SK-N-SH treated with all-trans-retinoic acid at 6 μM for 48 hours (cell line): ENCODE measurements at regions not wholly inside any gene's neighbourhood (a gene's known extent, or its start where the extent isn't known, plus 50 kb on each side); places are given as distances from the start of the nearest gene placed in this dataset.

Experiments
- ARNTL ChIP-seq: fragments of 450-650 bp; formaldehyde crosslinking; IDR thresholded peaks from 2 replicates; pipeline ENCODE4 v1.5.0; 2020; ENCODE audit warnings: low read depth, mild to moderate bottlenecking, moderate library complexity, borderline replicate concordance
- ESRRG ChIP-seq: fragments of 250-450 bp; sonication (Bioruptor Pico); IDR thresholded peaks from 2 replicates; pipeline ENCODE4 v1.6.1; 2021; ENCODE audit warnings: mild to moderate bottlenecking
- GLIS3 ChIP-seq: fragments of 250-450 bp; sonication (Bioruptor Pico); IDR thresholded peaks from 2 replicates; pipeline ENCODE4 v1.5.0; 2020; ENCODE audit warnings: mild to moderate bottlenecking, moderate library complexity
- PPARA ChIP-seq: fragments of 250-450 bp; sonication (Bioruptor Pico); IDR thresholded peaks from 2 replicates; pipeline ENCODE4 v1.5.0; 2020; ENCODE audit warnings: mild to moderate bottlenecking, borderline replicate concordance
- RARB ChIP-seq: fragments of 250-450 bp; sonication (Bioruptor Pico); IDR thresholded peaks from 2 replicates; pipeline ENCODE4 v1.8.0; 2021; ENCODE audit warnings: mild to moderate bottlenecking, moderate library complexity
- SNAI2 ChIP-seq: fragments of 250-450 bp; sonication (Bioruptor Pico); IDR thresholded peaks from 2 replicates; pipeline ENCODE4 v1.5.0; 2020; ENCODE audit warnings: mild to moderate bottlenecking, moderate library complexity
- ZC3H10 ChIP-seq: fragments of 250-450 bp; sonication (Bioruptor Pico); IDR thresholded peaks from 2 replicates; pipeline ENCODE4 v1.5.1; 2021; ENCODE audit warnings: mild to moderate bottlenecking, moderate library complexity
- ZFP3 ChIP-seq: fragments of 250-450 bp; sonication (Bioruptor Pico); IDR thresholded peaks from 2 replicates; pipeline ENCODE4 v1.5.0; 2020; ENCODE audit warnings: mild to moderate bottlenecking, moderate library complexity
- ZFP30 ChIP-seq: fragments of 450-650 bp; formaldehyde crosslinking; IDR thresholded peaks from 2 replicates; pipeline ENCODE4 v1.5.0; 2022; ENCODE audit warnings: mild to moderate bottlenecking, moderate library complexity
- TF ChIP-seq, protein P1 (sequence below): fragments of 250-450 bp; sonication (Bioruptor Pico); IDR thresholded peaks from 2 replicates; pipeline ENCODE4 v1.5.0; 2020; ENCODE audit warnings: mild to moderate bottlenecking, moderate library complexity
- TF ChIP-seq, protein P2 (sequence below): fragments of 250-450 bp; sonication (Bioruptor Pico); IDR thresholded peaks from 2 replicates; pipeline ENCODE4 v1.8.0; 2020; ENCODE audit warnings: mild to moderate bottlenecking, moderate library complexity, borderline replicate concordance
- TF ChIP-seq, protein P3 (sequence below): fragments of 250-450 bp; sonication (Bioruptor Pico); IDR thresholded peaks from 2 replicates; pipeline ENCODE4 v1.5.1; 2020; ENCODE audit warnings: low read depth, mild to moderate bottlenecking, moderate library complexity

DNA sequence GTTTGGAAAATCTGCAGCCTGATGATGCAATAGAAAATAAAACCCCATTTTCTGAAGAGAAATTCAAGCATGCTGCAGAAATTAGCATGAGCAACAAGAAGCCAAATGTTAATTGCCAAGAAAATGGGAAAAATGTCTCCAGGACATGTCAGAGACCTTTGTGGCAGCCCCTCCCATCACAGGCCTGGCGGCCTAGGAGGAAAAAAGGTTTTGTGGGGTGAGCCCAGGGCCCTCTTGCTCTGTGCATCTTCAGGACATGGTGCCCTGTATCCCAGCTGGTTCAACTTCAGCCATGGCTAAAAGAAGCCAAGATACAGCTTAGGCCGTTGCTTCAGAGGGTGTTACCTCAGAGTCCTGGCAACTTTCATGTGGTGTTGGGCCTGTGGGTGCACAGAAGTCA, 775.5 kb upstream of the SEL1L start:
- TF ChIP-seq ARNTL (CRISPR knock-in tag) (no peak), PPARA (CRISPR knock-in tag) (no peak), ZC3H10 (no peak), ZFP30 (CRISPR knock-in tag) (no peak), ESRRG (CRISPR knock-in tag) (no peak), GLIS3 (no peak), ZFP3 (no peak), SNAI2 (CRISPR knock-in tag) (no peak), RARB (CRISPR knock-in tag) (no peak)
- TF ChIP-seq, protein P1, sequence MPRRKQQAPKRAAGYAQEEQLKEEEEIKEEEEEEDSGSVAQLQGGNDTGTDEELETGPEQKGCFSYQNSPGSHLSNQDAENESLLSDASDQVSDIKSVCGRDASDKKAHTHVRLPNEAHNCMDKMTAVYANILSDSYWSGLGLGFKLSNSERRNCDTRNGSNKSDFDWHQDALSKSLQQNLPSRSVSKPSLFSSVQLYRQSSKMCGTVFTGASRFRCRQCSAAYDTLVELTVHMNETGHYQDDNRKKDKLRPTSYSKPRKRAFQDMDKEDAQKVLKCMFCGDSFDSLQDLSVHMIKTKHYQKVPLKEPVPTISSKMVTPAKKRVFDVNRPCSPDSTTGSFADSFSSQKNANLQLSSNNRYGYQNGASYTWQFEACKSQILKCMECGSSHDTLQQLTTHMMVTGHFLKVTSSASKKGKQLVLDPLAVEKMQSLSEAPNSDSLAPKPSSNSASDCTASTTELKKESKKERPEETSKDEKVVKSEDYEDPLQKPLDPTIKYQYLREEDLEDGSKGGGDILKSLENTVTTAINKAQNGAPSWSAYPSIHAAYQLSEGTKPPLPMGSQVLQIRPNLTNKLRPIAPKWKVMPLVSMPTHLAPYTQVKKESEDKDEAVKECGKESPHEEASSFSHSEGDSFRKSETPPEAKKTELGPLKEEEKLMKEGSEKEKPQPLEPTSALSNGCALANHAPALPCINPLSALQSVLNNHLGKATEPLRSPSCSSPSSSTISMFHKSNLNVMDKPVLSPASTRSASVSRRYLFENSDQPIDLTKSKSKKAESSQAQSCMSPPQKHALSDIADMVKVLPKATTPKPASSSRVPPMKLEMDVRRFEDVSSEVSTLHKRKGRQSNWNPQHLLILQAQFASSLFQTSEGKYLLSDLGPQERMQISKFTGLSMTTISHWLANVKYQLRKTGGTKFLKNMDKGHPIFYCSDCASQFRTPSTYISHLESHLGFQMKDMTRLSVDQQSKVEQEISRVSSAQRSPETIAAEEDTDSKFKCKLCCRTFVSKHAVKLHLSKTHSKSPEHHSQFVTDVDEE (CRISPR knock-in tag): no peak
- TF ChIP-seq, protein P2, sequence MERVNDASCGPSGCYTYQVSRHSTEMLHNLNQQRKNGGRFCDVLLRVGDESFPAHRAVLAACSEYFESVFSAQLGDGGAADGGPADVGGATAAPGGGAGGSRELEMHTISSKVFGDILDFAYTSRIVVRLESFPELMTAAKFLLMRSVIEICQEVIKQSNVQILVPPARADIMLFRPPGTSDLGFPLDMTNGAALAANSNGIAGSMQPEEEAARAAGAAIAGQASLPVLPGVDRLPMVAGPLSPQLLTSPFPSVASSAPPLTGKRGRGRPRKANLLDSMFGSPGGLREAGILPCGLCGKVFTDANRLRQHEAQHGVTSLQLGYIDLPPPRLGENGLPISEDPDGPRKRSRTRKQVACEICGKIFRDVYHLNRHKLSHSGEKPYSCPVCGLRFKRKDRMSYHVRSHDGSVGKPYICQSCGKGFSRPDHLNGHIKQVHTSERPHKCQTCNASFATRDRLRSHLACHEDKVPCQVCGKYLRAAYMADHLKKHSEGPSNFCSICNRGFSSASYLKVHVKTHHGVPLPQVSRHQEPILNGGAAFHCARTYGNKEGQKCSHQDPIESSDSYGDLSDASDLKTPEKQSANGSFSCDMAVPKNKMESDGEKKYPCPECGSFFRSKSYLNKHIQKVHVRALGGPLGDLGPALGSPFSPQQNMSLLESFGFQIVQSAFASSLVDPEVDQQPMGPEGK (CRISPR knock-in tag): no peak
- TF ChIP-seq, protein P3, sequence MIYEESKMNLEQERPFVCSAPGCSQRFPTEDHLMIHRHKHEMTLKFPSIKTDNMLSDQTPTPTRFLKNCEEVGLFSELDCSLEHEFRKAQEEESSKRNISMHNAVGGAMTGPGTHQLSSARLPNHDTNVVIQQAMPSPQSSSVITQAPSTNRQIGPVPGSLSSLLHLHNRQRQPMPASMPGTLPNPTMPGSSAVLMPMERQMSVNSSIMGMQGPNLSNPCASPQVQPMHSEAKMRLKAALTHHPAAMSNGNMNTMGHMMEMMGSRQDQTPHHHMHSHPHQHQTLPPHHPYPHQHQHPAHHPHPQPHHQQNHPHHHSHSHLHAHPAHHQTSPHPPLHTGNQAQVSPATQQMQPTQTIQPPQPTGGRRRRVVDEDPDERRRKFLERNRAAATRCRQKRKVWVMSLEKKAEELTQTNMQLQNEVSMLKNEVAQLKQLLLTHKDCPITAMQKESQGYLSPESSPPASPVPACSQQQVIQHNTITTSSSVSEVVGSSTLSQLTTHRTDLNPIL (CRISPR knock-in tag): no peak
